HL-60/S4 treated with phorbol 12-myristate 13-acetate at 8.2 ng/mL for 4 days and 3 days (cell line): ENCODE measurements at regions not wholly inside any gene's neighbourhood (a gene's known extent, or its start where the extent isn't known, plus 50 kb on each side); places are given as distances from the start of the nearest gene placed in this dataset.
"Not testable (repeated sequence)": the region's sequence is repeated elsewhere in the genome, so short reads cannot be mapped to it uniquely, and the experiment has no call there.

Experiments used
- in situ Hi-C: fragments of 300-500 bp; cut with MboI; formaldehyde crosslinking; loops from 2 replicates; pipeline ENCODE4 v1.15.0; 2022; ENCODE audit warnings: low sequenced_read_pairs

DNA sequence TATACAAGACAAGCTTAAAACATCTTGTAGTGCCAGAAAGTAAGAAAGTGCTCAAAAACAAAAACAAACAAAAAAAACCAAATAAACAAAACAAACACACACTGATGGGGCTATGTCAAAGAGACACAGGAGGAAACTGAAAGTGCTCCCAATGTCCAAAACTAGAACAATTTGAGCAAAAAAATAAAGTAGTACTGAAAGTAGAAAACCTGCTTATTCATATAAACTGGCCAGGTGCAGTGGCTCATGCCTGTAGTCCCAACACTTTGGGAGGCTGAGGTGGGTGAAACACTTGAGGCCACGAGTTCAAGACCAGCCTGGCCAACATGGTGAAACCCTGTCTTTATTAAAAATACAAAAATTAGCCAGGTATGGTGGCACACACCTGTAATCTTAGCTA is 129.9 kb downstream of the GLUL start:
- in situ Hi-C loops: no loop called here

DNA sequence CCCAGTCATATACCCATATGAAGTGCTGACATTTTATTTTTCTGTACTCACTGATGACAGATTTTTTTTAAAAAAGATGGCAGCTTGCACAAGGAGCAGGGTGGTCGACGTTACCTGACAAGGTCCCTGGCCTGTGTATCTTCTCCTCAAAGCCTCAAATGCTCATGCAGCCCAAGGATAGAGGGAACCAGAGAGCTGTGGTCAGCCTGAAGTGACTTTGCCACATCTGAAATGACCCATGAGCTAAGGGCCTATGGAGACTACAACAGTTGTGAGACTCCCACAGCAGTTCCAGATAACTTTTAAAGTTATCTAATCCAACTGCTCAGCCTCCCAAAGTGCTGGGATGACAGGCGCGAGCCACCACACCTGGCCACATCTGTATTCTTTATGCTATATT is 131.1 kb downstream of the GLUL start:
- in situ Hi-C loops: no loop called here

DNA sequence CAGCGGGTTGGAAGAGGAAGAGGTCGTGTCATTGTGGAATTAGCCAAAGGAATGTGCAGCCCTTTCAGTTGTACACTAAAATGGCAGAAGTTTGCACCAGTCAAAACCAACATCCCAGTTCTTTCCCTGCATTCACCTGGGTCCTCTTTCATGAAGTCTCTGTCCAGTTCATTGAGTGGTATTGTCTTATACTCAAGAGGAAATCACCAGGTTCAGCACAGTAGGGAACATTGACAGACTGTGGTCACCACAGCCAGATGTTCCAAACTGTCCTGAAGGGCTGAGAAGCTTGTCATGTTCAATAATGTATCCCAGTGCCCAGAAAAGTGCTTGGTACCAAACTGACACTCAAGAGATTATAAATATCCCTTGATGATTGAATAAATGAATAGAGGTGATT is 131.6 kb downstream of the GLUL start:
- in situ Hi-C loops: no loop called here

DNA sequence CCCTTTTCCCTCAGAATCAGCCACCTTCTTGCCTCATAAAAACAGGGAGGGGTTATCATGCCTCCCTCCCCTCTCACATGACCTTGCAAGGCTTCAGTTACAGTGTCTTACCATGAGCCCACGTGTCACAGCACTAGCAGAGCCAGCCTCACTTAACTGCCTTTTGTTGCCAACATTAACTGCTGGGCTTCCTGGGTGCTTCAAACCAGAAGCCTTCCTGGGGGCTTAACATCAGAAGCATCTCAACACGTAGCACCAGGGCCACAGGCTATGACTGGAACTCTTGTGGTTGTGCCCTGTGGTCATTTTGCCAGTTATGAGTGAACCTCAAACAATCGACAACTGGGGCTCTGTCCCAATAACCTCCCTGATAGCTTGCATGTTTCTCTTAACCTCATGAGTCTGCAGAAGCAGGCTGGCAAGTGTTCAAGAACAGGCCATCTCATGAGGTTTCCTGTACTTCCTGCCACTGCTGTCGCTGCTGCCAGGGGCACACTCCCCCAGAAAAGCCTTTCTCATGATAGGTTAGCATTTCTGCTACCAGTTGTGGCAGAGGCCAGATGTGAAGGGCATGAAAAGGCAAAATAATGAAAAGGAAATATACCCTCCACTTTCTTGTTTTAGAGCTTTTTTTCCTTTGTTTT is 132.2 kb downstream of the GLUL start:
- in situ Hi-C loops: no loop called here

DNA sequence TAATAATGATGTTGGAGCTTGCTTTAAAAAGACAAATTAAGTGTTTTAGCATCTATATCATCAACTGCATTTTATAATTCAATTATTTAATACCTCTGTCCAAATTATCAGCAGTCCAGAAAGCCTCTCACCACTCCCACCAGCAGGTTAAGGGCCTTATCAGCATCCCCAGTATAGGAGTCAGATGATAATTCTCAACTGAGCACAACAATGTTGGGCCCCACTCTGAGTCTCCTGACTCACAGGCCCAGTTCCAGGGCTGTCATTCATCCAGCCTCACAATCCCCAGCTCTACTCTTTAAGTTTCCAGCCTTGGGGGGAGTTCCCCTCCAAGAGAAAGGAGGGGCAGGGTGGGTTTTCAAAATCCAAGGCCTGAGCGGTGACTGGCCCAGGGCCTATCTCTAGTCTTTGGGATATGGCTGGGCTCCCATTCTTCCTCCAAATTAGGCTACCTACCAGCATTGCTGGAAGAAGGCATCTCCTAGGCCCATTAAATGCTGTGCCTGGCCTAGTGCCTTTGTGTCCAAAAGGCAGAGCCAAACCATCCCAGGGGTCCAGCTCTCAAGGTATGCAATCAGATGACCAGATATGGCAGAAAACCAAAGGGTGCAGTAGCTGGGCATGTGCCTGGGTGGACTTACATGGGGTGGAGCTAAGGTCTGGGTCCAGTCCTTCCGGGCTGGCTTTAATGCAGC is 134.1 kb downstream of the GLUL start:
- in situ Hi-C loops: no loop called here

DNA sequence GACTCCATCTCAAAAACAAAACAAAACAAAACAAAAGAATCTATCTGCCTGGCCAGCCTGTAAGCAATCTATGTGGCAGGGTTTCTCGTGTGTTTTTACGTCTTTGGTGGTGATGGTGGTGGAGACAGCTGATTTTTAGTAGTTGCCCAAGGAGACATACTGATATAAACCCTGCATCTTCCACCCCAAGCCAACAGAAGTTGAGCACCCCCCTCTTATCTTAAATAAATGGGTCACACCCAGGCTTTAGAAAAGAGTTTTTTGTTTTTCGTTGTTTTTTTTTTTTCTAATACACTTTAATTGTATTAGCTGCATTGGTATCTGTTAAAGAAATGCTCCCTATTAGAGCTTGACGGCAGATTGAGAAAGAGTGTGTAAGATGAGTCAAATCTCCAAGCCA is 134.7 kb downstream of the GLUL start:
- in situ Hi-C loops: no loop called here

DNA sequence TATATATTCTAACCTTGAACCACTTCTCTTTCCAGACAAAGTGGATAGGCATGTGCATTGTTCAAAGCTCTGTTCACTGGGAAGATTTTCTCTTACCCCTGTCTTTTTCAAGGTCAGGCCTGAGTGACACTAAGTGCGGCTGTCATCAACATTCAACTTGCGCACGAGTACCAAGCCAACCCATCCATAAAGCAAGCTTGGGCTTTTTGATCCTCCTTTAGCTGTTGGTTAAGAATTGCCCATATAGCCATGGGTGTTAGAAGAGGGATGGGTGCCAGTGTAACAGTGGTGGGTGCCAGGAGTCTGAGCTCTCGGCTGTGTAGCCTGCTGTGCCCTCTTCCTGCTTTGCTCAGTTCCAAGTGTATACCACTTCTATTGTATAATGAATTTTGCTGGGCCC is 136.1 kb downstream of the GLUL start:
- in situ Hi-C loops: no loop called here

DNA sequence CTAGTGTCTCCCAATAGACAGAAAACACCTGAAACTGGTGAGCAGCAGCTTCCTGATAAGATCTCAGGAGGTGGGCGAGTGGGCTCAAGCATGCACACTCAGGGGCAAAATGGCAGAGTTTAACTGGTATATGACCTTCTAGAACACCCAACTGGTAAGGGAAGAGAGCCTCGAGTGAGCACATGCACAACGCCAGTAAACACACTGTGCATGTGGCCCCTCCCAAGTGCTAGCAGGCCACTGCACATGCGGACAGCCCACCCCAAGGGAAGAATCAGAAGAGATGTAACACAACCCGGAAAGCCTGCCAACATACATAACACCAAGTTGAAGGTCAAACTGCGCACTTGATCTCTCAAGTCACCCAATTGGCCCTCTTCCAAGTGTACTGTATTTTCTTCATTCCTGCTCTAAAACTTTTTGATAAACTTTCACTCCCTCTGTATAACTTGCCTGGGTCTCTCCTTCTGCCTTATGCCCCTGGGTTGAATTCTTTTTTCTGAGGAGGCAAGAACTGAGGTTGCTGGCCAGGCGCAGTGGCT is 138.2 kb downstream of the GLUL start:
- in situ Hi-C loops: no loop called here

DNA sequence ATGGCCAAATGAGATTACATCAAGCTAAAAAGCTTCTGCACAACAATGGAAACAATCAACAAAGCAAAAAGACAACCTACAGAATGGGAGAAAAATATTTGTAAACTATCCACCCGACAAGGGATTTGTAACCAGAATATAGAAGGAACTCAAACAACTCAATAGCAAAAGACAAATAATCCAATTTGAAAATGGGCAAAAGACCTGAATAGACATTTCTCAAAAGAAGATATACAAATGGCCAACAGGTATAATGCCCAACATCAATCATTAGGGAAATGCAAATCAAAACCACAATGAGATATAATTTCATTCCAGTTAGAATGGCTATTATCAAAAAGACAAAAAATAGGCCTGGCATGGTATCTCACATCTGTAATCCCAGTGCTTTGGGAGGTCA is 140.0 kb downstream of the GLUL start:
- in situ Hi-C loops: no loop called here

DNA sequence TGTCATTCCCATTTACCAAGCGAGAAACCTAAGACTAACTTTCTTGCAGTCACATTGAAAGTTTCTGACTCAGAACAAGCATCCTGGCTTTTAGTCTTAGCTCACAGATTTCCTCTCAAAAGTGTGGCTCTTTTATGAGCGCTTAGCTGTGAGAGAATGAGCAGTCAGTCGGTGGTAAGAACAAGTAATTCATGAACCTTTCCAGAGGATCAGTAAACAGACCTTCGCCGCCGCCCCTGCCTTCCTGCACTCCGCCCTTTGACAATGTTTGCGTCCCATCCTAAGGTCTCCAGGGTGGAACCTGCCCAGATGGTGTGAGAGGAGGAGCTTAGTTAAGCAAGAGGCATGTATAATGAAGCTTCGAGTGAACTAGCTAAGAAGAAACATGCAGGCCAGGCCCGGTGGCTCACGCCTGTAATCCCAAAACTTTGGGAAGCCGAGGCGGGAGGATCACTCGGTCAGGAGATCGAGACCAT is 142.4 kb downstream of the GLUL start:
- in situ Hi-C loops: no loop called here

DNA sequence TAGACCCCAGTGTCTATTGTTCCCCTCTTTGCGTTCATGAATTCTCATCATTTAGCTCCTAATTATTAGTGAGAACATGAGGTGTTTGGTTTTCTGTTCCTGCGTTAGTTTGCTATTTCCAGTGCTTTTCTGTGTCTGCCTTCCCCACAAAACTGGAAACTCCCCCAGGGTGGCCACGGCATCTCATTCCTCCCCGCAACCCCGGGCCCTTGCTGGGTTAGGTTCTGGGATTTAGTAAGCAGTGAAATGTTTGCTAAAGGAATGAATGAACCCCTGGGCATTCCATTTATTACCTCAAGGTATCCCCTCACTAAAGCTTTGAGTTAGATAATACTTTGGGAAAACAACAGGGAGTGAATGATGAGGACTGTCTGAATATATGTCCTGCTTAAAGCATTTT is 142.9 kb downstream of the GLUL start:
- in situ Hi-C loops: no loop called here

DNA sequence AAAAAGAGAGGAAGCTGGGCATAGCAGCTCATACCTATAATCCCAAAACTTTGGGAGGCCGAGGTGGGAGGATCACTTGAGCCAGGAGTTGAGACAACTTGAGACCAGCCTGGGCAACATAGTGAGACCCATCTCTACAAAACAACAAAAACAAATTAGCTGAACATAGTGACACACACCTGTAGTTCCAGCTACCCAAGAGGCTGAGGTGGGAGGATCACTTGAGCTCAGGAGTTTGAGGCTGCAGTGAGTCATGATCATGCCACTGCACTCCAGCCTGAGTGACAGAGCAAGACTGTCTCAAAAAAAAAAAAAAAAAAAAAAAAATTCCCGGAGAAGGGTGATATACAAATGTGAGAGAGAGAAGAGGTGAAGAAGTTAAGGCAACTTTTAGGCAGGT is 143.8 kb downstream of the GLUL start:
- in situ Hi-C loops: not testable (repeated sequence)

DNA sequence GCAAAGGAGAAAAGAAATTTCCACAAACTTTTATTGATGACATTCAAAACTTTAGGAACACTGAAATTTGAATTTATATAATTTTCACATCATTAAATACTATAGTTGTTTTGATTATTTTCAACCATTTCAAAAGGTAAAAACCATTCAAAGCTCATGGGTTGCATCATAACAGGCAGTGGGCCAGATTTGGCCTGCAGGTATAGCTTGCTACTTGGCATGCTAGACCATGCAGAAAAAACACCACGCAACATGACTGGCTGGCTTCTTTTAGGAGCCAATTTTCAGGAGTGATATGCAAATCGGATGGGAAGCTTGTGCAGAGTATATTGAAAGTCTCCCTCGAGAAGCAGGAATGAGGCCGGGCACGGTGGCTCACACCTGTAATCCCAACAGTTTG is 144.8 kb downstream of the GLUL start:
- in situ Hi-C loops: no loop called here

DNA sequence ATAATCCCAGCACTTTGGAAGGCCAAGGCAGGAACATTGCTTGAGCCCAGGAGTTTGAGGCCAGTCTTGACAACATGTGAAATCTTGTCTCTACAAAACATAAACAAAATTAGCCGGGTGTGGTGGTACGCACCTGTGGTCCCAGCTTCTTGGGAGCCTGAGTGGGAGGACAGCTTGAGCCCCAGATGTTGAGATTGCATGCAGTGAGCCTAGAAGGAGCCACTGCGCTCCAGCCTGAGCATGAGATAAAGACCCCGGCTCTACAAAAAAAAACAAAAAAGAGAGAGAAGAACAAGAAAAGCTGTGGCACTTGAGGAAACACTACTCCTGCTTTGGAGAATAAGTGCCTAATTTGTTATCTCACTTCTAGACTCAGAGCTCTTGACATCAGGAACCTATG is 146.6 kb downstream of the GLUL start:
- in situ Hi-C loops: no loop called here

DNA sequence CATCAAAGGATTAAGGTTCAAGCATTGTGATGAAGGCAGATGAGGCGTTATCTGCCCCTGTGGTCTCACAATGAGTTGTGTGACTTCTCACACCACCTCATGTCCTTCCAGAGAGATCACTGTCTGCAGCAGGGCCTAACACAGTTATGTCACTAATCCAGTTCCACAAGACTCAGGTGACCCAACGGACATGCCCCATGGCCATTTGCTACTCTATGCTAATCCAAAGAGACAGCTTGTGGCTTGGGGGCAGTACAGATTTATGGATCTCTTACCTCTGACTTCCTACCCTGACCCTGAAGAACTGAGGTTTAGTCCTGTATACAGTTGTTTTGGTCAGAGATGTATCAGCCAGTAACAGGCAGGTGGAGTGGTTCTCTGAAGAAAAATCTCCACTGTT is 147.1 kb downstream of the GLUL start:
- in situ Hi-C loops: no loop called here

DNA sequence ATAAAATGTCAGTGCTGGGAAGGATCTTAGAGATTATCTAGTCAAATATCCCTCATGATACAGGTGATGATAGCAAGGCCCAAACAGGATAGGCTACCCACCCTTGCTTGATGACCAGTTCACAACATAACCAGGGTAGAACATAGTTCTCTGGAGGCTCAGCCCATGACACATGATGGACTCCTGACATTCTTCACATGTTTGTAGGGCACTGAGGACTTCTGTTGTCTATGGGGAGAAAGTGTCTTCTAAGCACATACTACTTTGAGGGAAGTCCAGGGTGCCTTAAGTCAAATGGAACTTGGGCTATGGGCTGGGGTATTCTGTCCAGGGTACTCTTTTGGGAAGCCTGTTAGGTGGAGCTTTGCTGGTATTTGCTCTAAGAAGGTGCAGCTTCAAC is 148.9 kb downstream of the GLUL start:
- in situ Hi-C loops: no loop called here

DNA sequence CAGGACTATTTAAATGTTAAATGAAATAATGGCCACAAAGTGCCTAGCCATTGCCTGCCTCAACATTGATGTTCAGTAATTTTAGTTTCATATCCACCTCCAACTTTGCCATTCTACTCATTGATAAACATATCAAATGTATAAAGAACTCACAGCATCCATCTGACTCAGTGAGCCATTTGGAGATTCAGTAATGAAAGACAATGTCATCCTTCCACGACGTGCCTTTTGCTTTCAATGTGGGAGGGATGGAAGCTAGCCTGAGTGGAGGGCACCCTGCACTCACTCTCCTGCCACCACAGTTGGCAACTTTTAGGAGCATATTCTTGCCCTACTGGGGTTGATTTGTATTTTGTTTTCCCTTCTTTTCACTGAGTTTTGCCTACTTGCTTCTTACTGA is 151.5 kb downstream of the GLUL start:
- in situ Hi-C loops: no loop called here

DNA sequence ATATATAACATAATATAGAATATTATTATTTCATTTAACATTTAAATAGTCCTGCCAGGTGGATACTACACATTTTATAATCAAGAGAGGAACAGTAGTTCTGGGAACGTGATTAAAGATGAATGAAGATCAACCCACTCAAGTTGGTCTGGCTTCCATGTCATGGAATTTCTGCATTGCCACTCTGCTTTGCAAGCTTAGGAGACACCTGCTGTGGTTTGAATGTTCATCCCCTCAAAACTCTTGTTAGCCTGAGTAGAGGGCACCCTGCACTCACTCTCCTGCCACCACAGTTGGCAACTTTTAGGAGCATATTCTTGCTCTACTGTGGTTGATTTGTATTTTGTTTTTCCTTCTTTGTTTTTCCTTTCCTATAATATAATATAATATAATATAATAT is 153.2 kb downstream of the GLUL start:
- in situ Hi-C loops: no loop called here

DNA sequence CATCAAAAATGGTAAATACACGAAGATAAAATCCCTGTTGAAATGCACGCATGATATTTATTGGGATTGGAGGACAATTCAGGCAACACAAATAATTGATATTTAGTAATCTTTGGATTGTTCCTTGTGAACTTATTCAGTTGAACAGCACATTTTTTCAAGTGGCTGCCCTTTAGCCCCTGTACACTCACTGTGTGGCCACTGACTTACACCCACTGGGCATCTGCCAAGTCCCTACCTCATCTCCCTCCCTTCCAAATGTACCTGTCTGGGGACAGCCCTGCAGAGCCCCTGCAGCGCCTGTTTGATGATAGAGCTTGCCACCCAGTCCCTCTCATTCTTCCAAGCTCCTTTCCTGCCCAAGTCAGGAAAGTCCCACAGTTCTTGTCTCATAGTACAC is 154.3 kb downstream of the GLUL start:
- in situ Hi-C loops: no loop called here

DNA sequence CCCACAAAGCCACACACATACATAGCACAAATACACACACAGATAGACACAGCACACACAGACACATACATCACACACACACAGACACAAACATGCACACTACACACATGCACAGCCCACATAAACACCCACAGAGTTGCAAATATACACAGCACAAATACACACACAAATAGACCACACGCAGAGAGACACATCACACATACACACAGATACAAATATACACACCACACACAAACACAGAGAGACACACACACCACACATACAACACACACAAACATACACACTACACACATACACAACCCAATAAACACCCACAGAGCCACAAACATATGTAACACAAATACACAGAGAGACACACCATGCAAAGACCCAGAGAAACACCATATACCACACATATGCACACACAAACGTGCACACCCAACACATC is 154.9 kb downstream of the GLUL start:
- in situ Hi-C loops: no loop called here

DNA sequence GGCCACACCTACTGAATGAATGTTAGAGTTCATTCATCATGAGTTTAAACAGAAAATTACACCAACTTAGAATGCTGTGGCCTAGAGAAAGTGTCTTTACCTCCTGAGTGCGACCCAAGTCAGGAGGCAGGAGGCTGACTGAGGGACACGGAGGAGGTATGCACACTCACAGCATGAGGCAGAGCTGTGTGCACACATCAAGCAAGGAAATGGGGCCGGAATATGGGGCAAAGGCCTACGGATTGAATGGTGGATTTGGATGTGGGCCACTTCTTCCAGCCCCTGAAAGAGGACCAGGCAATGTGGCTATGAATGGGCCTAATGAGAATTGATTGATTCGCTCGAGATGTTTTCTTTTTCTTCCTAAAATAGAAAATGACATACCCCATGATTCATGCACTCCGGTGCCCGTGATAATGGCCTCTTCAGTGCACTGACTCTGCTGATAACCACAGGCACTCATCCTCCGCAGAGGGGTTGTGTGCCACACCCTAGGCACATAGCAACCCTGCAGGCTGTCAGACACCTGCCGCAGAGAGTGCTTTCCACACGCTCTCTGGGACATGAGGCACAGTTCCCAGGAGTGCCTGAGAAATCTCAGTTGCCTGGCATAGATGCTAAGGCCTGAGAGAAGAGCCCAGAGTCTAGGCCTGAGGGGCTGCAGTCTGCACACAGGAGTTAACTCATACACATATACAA is 155.5 kb downstream of the GLUL start:
- in situ Hi-C loops: no loop called here

DNA sequence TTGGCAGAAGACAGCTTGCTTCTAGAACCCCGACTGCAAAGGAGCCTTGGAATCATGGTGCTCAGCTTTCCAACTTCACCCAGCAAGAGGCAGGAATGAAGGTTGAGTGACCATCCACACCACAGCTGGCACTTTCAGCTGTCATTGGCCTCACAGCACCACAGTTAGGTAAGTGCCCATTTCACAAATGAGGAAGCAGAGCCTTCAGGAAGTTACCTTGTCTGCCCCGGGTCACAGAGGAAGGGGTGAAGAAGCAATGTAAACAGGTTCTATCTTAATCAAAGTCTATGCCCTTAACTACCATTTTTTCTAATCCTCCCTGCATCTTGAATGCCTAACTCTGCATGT is 156.0 kb downstream of the GLUL start:
- in situ Hi-C loops: no loop called here
